WTC11 (cell line): ENCODE measurements at regions not wholly inside any gene's neighbourhood (a gene's known extent, or its start where the extent isn't known, plus 50 kb on each side); places are given as distances from the start of the nearest gene placed in this dataset.

Experiments used
- ATAC-seq: fragments of 200-7000 bp; cut with Tn5 transposase; 2 replicates; pipeline ENCODE4 v1.10.0; 2021; ENCODE audit warnings: mild to moderate bottlenecking, moderate library complexity
- CTCF ChIA-PET: fragments of 300-600 bp; sonication (Branson Sonifier 250); formaldehyde crosslinking; loops from one replicate; lab custom pipeline; 2021; ENCODE audit warnings: antibody characterized with exemption; lab: Charles Lee
- POLR2A ChIA-PET: fragments of 350-600 bp; sonication (Branson Sonifier 250); formaldehyde crosslinking; loops from one replicate; lab custom pipeline; 2021; ENCODE audit warnings: antibody characterized with exemption; lab: Charles Lee
- DNase-seq: peaks from one replicate; pipeline ENCODE4 v3.0.0; 2021; ENCODE audit warnings: low spot score
- H3K27ac Mint-ChIP-seq: 2 replicates; pipeline ENCODE4 v1.8.0; 2021; ENCODE audit warnings: mixed read lengths
- H3K27me3 Mint-ChIP-seq: 2 replicates; pipeline ENCODE4 v1.8.0; 2021; ENCODE audit warnings: low read depth, mild to moderate bottlenecking, moderate library complexity, mixed read lengths
- H3K36me3 Mint-ChIP-seq: 2 replicates; pipeline ENCODE4 v1.8.0; 2021; ENCODE audit warnings: mixed read lengths
- H3K4me1 Mint-ChIP-seq: 2 replicates; pipeline ENCODE4 v1.8.0; 2022; ENCODE audit warnings: mixed read lengths
- H3K4me3 Mint-ChIP-seq: 2 replicates; pipeline ENCODE4 v1.8.0; 2021; ENCODE audit warnings: mild to moderate bottlenecking, moderate library complexity, mixed read lengths
- H3K9me3 Mint-ChIP-seq: 2 replicates; pipeline ENCODE4 v1.8.0; 2021; ENCODE audit warnings: mixed read lengths
- ETV6 ChIP-seq: sonication (generic); formaldehyde crosslinking; IDR thresholded peaks from 2 replicates; pipeline ENCODE4 v1.8.1; 2022; ENCODE audit warnings: mild to moderate bottlenecking, missing genetic modification reagents
- FOXK1 ChIP-seq: sonication (generic); formaldehyde crosslinking; IDR thresholded peaks from 2 replicates; pipeline ENCODE4 v1.8.0; 2022; ENCODE audit warnings: mild to moderate bottlenecking, moderate library complexity, missing genetic modification reagents
- GRHL2 ChIP-seq: fragments of 250-450 bp; sonication (Bioruptor Pico); IDR thresholded peaks from 2 replicates; pipeline ENCODE4 v1.8.0; 2022; ENCODE audit warnings: mild to moderate bottlenecking, moderate library complexity; ENCODE audit not compliant: insufficient replicate concordance, severe bottlenecking
- NFYB ChIP-seq: sonication (generic); formaldehyde crosslinking; conservative IDR thresholded peaks from 2 replicates; pipeline ENCODE4 v1.8.0; 2022; ENCODE audit warnings: low read depth, missing genetic modification reagents
- OVOL2 ChIP-seq: fragments of 250-450 bp; sonication (Bioruptor Pico); IDR thresholded peaks from 2 replicates; pipeline ENCODE4 v1.9.0; 2021; ENCODE audit warnings: mild to moderate bottlenecking, borderline replicate concordance
- SOX15 ChIP-seq: fragments of 250-450 bp; sonication (Bioruptor Pico); IDR thresholded peaks from 2 replicates; pipeline ENCODE4 v1.9.0; 2021; ENCODE audit warnings: mild to moderate bottlenecking
- TEAD4 ChIP-seq: sonication (generic); formaldehyde crosslinking; IDR thresholded peaks from 2 replicates; pipeline ENCODE4 v1.8.0; 2022; ENCODE audit warnings: mild to moderate bottlenecking, missing genetic modification reagents
- ZBTB21 ChIP-seq: sonication (generic); formaldehyde crosslinking; IDR thresholded peaks from 2 replicates; pipeline ENCODE4 v1.8.1; 2023; ENCODE audit warnings: mild to moderate bottlenecking, missing genetic modification reagents, borderline replicate concordance
- ZNF263 ChIP-seq: sonication (generic); formaldehyde crosslinking; IDR thresholded peaks from 2 replicates; pipeline ENCODE4 v1.8.1; 2022; ENCODE audit warnings: low read depth, mild to moderate bottlenecking, moderate library complexity, missing genetic modification reagents
- ZNF317 ChIP-seq: sonication (generic); formaldehyde crosslinking; IDR thresholded peaks from 2 replicates; pipeline ENCODE4 v1.8.1; 2023; ENCODE audit warnings: low read depth, mild to moderate bottlenecking, moderate library complexity, missing genetic modification reagents, borderline replicate concordance
- ZNF416 ChIP-seq: fragments of 250-450 bp; sonication (Bioruptor Pico); IDR thresholded peaks from 2 replicates; pipeline ENCODE4 v1.9.0; 2021; ENCODE audit warnings: mild to moderate bottlenecking, inconsistent platforms
- TF ChIP-seq, protein P1 (sequence below): fragments of 250-450 bp; sonication (Bioruptor Pico); IDR thresholded peaks from 2 replicates; pipeline ENCODE4 v1.9.0; 2021; ENCODE audit warnings: moderate library complexity, mild to moderate bottlenecking, inconsistent platforms, borderline replicate concordance
- TF ChIP-seq, protein P2 (sequence below): fragments of 250-450 bp; sonication (Bioruptor Pico); IDR thresholded peaks from 2 replicates; pipeline ENCODE4 v1.9.0; 2021; ENCODE audit warnings: mild to moderate bottlenecking
- TF ChIP-seq, protein P3 (sequence below): sonication (generic); formaldehyde crosslinking; IDR thresholded peaks from 2 replicates; pipeline ENCODE4 v1.8.0; 2023; ENCODE audit warnings: mild to moderate bottlenecking, missing genetic modification reagents
- TF ChIP-seq, protein P4 (sequence below): sonication (generic); formaldehyde crosslinking; IDR thresholded peaks from 2 replicates; pipeline ENCODE4 v1.8.0; 2022; ENCODE audit warnings: mild to moderate bottlenecking, missing genetic modification reagents
- TF ChIP-seq, protein P5 (sequence below): sonication (generic); formaldehyde crosslinking; IDR thresholded peaks from 2 replicates; pipeline ENCODE4 v1.8.1; 2023; ENCODE audit warnings: mild to moderate bottlenecking, missing genetic modification reagents
- TF ChIP-seq, protein P6 (sequence below): sonication (generic); formaldehyde crosslinking; conservative IDR thresholded peaks from 2 replicates; pipeline ENCODE4 v1.8.1; 2023; ENCODE audit warnings: mild to moderate bottlenecking, low read depth, missing genetic modification reagents, moderate library complexity
- TF ChIP-seq, protein P7 (sequence below): fragments of 250-450 bp; sonication (Bioruptor Pico); conservative IDR thresholded peaks from 2 replicates; pipeline ENCODE4 v1.9.0; 2021; ENCODE audit warnings: mild to moderate bottlenecking

DNA sequence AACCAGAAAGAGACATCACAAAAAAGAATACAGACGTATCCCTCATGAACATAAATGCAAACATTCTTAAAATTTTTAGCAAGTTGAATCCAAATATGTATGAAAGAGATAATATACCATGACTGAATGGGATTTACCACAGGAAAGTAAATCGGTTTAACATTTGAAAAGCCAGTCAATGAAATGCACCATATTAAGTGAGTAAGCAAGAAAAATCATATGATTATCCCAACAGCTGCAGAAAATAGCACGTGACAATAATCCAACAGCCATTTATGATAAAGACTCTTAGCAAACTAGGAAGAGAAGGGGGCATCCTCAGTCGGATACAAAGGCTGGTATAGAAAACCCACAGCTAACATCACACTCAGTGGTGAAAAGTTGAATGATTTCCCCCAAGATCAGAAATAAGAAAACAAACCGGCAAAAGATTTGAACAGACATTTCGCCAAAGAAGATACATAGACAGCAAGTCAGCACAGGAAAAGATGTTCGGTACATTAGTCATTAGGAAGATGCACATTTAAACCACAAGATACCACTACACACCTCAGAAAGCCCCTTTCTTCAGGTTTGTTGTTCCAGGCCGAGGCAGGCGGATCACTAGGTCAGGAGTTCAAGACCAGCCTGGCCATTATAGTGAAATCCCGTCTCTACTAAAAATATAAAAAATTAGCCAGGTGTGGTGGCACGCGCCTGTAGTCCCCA lies 144.3 kb downstream of the INHBB start (continued):
- TF ChIP-seq NFYB (CRISPR knock-in tag), result no peak
- TF ChIP-seq OVOL2, result no peak
- no peak for TF ChIP-seq GRHL2 (CRISPR knock-in tag)
- TF ChIP-seq, protein P1, sequence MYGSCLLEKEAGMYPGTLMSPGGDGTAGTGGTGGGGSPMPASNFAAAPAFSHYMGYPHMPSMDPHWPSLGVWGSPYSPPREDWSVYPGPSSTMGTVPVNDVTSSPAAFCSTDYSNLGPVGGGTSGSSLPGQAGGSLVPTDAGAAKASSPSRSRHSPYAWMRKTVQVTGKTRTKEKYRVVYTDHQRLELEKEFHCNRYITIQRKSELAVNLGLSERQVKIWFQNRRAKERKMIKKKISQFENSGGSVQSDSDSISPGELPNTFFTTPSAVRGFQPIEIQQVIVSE, result no peak
- TF ChIP-seq ZNF263 (CRISPR knock-in tag), result no peak

DNA sequence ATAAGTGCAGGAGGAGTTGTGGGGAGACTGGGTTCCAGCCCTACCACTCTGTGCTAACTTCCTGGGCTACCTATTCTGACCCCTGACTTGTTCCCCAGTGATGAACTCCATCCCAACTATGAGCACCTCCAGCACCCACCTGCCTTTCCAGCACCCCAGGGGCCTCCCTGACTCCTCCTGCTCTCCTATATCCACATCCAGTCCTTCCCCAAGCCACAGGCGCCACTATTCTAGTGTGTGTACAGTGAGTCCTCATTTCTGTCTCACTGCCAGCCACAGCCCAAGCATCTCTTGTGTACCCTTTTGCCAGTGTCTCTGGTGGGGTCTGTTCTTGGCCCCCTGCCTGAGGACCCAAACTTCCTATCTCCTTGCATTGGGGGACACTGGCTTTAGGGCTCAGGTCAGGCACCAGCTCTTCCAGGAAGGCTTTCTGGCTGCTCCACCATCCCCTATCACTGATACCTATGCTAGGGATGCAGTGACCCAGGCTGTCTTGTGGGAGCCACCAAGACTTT lies 145.2 kb downstream of the INHBB start:
- DNase-seq (no peak), ATAC-seq (no peak)
- H3K4me3 Mint-ChIP-seq, result no peak overlapping the region
- no peak overlapping the region for H3K27ac Mint-ChIP-seq
- ChIA-PET CTCF (no interaction called here), POLR2A (no interaction called here)
- H3K36me3 Mint-ChIP-seq, result no peaks in the 10 kb centered on the region
- H3K9me3 Mint-ChIP-seq, result no peaks in the 10 kb centered on the region
- peaks cover 38% of the 10 kb centered on the region for H3K27me3 Mint-ChIP-seq
- 0 out of 2 replicates have a peak, but pooled peaks cover 2% of the 10 kb centered on the region for H3K4me1 Mint-ChIP-seq
- TF ChIP-seq ZNF416 (CRISPR knock-in tag) (no peak), TEAD4 (no peak), SOX15 (no peak), FOXK1 (CRISPR knock-in tag) (no peak), ZNF317 (CRISPR knock-in tag) (no peak), ETV6 (no peak), ZBTB21 (no peak)
- TF ChIP-seq, protein P2, sequence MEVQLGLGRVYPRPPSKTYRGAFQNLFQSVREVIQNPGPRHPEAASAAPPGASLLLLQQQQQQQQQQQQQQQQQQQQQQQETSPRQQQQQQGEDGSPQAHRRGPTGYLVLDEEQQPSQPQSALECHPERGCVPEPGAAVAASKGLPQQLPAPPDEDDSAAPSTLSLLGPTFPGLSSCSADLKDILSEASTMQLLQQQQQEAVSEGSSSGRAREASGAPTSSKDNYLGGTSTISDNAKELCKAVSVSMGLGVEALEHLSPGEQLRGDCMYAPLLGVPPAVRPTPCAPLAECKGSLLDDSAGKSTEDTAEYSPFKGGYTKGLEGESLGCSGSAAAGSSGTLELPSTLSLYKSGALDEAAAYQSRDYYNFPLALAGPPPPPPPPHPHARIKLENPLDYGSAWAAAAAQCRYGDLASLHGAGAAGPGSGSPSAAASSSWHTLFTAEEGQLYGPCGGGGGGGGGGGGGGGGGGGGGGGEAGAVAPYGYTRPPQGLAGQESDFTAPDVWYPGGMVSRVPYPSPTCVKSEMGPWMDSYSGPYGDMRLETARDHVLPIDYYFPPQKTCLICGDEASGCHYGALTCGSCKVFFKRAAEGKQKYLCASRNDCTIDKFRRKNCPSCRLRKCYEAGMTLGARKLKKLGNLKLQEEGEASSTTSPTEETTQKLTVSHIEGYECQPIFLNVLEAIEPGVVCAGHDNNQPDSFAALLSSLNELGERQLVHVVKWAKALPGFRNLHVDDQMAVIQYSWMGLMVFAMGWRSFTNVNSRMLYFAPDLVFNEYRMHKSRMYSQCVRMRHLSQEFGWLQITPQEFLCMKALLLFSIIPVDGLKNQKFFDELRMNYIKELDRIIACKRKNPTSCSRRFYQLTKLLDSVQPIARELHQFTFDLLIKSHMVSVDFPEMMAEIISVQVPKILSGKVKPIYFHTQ, result no peak
- TF ChIP-seq, protein P3, sequence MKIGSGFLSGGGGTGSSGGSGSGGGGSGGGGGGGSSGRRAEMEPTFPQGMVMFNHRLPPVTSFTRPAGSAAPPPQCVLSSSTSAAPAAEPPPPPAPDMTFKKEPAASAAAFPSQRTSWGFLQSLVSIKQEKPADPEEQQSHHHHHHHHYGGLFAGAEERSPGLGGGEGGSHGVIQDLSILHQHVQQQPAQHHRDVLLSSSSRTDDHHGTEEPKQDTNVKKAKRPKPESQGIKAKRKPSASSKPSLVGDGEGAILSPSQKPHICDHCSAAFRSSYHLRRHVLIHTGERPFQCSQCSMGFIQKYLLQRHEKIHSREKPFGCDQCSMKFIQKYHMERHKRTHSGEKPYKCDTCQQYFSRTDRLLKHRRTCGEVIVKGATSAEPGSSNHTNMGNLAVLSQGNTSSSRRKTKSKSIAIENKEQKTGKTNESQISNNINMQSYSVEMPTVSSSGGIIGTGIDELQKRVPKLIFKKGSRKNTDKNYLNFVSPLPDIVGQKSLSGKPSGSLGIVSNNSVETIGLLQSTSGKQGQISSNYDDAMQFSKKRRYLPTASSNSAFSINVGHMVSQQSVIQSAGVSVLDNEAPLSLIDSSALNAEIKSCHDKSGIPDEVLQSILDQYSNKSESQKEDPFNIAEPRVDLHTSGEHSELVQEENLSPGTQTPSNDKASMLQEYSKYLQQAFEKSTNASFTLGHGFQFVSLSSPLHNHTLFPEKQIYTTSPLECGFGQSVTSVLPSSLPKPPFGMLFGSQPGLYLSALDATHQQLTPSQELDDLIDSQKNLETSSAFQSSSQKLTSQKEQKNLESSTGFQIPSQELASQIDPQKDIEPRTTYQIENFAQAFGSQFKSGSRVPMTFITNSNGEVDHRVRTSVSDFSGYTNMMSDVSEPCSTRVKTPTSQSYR (CRISPR knock-in tag), result no peak
- TF ChIP-seq, protein P4, sequence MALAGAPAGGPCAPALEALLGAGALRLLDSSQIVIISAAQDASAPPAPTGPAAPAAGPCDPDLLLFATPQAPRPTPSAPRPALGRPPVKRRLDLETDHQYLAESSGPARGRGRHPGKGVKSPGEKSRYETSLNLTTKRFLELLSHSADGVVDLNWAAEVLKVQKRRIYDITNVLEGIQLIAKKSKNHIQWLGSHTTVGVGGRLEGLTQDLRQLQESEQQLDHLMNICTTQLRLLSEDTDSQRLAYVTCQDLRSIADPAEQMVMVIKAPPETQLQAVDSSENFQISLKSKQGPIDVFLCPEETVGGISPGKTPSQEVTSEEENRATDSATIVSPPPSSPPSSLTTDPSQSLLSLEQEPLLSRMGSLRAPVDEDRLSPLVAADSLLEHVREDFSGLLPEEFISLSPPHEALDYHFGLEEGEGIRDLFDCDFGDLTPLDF (CRISPR knock-in tag), result no peak
- TF ChIP-seq, protein P5, sequence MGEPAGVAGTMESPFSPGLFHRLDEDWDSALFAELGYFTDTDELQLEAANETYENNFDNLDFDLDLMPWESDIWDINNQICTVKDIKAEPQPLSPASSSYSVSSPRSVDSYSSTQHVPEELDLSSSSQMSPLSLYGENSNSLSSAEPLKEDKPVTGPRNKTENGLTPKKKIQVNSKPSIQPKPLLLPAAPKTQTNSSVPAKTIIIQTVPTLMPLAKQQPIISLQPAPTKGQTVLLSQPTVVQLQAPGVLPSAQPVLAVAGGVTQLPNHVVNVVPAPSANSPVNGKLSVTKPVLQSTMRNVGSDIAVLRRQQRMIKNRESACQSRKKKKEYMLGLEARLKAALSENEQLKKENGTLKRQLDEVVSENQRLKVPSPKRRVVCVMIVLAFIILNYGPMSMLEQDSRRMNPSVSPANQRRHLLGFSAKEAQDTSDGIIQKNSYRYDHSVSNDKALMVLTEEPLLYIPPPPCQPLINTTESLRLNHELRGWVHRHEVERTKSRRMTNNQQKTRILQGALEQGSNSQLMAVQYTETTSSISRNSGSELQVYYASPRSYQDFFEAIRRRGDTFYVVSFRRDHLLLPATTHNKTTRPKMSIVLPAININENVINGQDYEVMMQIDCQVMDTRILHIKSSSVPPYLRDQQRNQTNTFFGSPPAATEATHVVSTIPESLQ, result no peak
- TF ChIP-seq, protein P6, sequence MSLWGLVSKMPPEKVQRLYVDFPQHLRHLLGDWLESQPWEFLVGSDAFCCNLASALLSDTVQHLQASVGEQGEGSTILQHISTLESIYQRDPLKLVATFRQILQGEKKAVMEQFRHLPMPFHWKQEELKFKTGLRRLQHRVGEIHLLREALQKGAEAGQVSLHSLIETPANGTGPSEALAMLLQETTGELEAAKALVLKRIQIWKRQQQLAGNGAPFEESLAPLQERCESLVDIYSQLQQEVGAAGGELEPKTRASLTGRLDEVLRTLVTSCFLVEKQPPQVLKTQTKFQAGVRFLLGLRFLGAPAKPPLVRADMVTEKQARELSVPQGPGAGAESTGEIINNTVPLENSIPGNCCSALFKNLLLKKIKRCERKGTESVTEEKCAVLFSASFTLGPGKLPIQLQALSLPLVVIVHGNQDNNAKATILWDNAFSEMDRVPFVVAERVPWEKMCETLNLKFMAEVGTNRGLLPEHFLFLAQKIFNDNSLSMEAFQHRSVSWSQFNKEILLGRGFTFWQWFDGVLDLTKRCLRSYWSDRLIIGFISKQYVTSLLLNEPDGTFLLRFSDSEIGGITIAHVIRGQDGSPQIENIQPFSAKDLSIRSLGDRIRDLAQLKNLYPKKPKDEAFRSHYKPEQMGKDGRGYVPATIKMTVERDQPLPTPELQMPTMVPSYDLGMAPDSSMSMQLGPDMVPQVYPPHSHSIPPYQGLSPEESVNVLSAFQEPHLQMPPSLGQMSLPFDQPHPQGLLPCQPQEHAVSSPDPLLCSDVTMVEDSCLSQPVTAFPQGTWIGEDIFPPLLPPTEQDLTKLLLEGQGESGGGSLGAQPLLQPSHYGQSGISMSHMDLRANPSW (CRISPR knock-in tag), result no peak
- TF ChIP-seq, protein P7, sequence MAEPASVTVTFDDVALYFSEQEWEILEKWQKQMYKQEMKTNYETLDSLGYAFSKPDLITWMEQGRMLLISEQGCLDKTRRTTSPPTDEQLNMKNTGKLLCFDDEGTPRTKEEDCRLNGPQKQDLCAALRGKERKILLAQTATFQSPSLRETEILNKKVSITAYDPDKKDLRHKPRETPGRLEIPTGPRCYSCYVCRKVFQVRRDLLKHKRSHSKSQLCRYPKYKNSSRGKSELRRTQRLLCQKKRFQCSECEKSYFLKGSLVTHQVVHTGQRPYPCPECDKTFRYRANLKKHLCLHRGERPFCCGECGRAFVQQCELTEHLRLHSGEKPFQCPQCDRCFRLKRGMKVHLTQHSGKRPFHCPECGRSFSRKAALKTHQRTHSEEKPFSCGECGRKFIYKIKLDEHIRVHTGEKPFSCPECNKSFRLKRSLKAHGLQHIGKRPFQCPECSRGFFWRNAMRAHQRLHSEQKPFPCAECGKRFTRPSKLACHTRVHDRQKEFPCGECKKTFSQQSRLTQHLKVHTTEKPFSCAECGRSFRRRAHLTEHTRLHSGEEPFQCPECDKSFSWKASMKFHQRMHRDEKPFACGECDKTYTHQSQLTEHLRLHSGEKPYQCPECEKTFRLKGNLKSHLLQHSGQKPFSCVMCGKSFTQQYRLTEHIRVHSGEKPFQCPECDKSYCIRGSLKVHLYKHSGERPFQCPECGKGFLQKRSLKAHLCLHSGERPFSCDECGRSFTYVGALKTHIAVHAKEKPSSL (CRISPR knock-in tag), result no peak
